Activated CD4-positive, alpha-beta memory T cell treated with anti-CD3 and anti-CD28 coated beads, Interleukin-2, amount 10 ng/mL, durations not matched to agents 7 days and 5 days (primary cell): ENCODE measurements at regions not wholly inside any gene's neighbourhood (a gene's known extent, or its start where the extent isn't known, plus 50 kb on each side); places are given as distances from the start of the nearest gene placed in this dataset.

ENCODE experiments used
- CTCF ChIA-PET: fragments of 350-600 bp; sonication (Branson Sonifier 250); formaldehyde crosslinking; loops from one replicate; lab custom pipeline; 2021; ENCODE audit warnings: antibody characterized with exemption, inconsistent platforms; lab: Charles Lee
- POLR2A ChIA-PET: fragments of 350-600 bp; sonication (Branson Sonifier 250); formaldehyde crosslinking; loops from one replicate; lab custom pipeline; 2021; ENCODE audit warnings: antibody characterized with exemption; lab: Charles Lee
- DNase-seq: peaks from one replicate; pipeline ENCODE4 v3.0.0-alpha.2; 2020
- H3K27ac Mint-ChIP-seq: one replicate; pipeline ENCODE4 v1.8.0; 2021; ENCODE audit warnings: mild to moderate bottlenecking, mixed read lengths
- H3K27me3 Mint-ChIP-seq: one replicate; pipeline ENCODE4 v1.8.0; 2021; ENCODE audit warnings: mixed read lengths
- H3K36me3 Mint-ChIP-seq: one replicate; pipeline ENCODE4 v1.8.0; 2021; ENCODE audit warnings: low read depth, mixed read lengths
- H3K4me1 Mint-ChIP-seq: one replicate; pipeline ENCODE4 v1.8.0; 2021; ENCODE audit warnings: mixed read lengths
- H3K4me3 Mint-ChIP-seq: one replicate; pipeline ENCODE4 v1.8.0; 2021; ENCODE audit warnings: mild to moderate bottlenecking, mixed read lengths
- H3K9me3 Mint-ChIP-seq: one replicate; pipeline ENCODE4 v1.8.0; 2021; ENCODE audit warnings: mixed read lengths

GRCh38 chr2:12054956-12055618 is 308.7 kb downstream of the LPIN1 start:
- H3K9me3 Mint-ChIP-seq = no peaks in the 10 kb centered on the region
- peaks cover 2% of the 10 kb centered on the region for H3K4me1 Mint-ChIP-seq
- H3K36me3 Mint-ChIP-seq = no peaks in the 10 kb centered on the region
- no peak overlapping the region for H3K27ac Mint-ChIP-seq
- peaks cover 20% of the 10 kb centered on the region for H3K27me3 Mint-ChIP-seq
- ChIA-PET CTCF (interaction anchor here (0.7 to 1.1 kb wide), 2 partner anchors 216 to 1243 kb away, joined by 3 read pairs; no protein-coding TSS in a partner anchor), POLR2A (interaction anchor here (1.1 kb wide), 1 partner anchor 11 kb away, joined by 4 read pairs; no protein-coding TSS in a partner anchor)
- no peak overlapping the region for H3K4me3 Mint-ChIP-seq
- no peak for DNase-seq

- Mint-ChIP-seq H3K9me3 (no peaks in the 10 kb centered on the region), H3K27ac (no peak overlapping the region), H3K4me3 (no peak overlapping the region), H3K4me1 (peaks cover 2% of the 10 kb centered on the region), H3K27me3 (peaks cover 25% of the 10 kb centered on the region), H3K36me3 (no peaks in the 10 kb centered on the region)
- no peak for DNase-seq
- ChIA-PET POLR2A (no interaction called here), CTCF (no interaction called here)
These were observed 311.2 kb downstream of the LPIN1 start for GRCh38 chr2:12057436-12058166.

- Mint-ChIP-seq H3K36me3 (no peaks in the 10 kb centered on the region), H3K4me3 (no peak overlapping the region), H3K9me3 (no peaks in the 10 kb centered on the region), H3K4me1 (peaks cover 5% of the 10 kb centered on the region), H3K27ac (no peak overlapping the region), H3K27me3 (peaks cover 22% of the 10 kb centered on the region)
- CTCF ChIA-PET = no interaction called here
- POLR2A ChIA-PET = no interaction called here
- DNase-seq = no peak
These were observed 313.4 kb downstream of the LPIN1 start for GRCh38 chr2:12059616-12060441.

- no peaks in the 10 kb centered on the region for H3K9me3 Mint-ChIP-seq
- no peak for DNase-seq
- H3K4me1 Mint-ChIP-seq = peaks cover 5% of the 10 kb centered on the region
- no peaks in the 10 kb centered on the region for H3K36me3 Mint-ChIP-seq
- H3K27ac Mint-ChIP-seq = no peak overlapping the region
- ChIA-PET POLR2A (no interaction called here), CTCF (no interaction called here)
- no peak overlapping the region for H3K4me3 Mint-ChIP-seq
- H3K27me3 Mint-ChIP-seq = peaks cover 22% of the 10 kb centered on the region
These were observed 314.5 kb downstream of the LPIN1 start for GRCh38 chr2:12060886-12061285.

- Mint-ChIP-seq H3K27ac (no peak overlapping the region), H3K36me3 (no peaks in the 10 kb centered on the region), H3K27me3 (peaks cover 22% of the 10 kb centered on the region), H3K9me3 (no peaks in the 10 kb centered on the region), H3K4me1 (peaks cover 5% of the 10 kb centered on the region), H3K4me3 (no peak overlapping the region)
- POLR2A ChIA-PET = no interaction called here
- DNase-seq = no peak
- CTCF ChIA-PET = no interaction called here
These were observed 315.0 kb downstream of the LPIN1 start for GRCh38 chr2:12061286-12062052.

GRCh38 chr2:12062053-12062395 is 315.6 kb downstream of the LPIN1 start:
- Mint-ChIP-seq H3K4me3 (no peak overlapping the region), H3K9me3 (no peaks in the 10 kb centered on the region), H3K27ac (no peak overlapping the region), H3K36me3 (no peaks in the 10 kb centered on the region), H3K4me1 (peaks cover 5% of the 10 kb centered on the region), H3K27me3 (peaks cover 22% of the 10 kb centered on the region)
- ChIA-PET POLR2A (no interaction called here), CTCF (no interaction called here)
- DNase-seq = no peak

GRCh38 chr2:12063210-12063609 is 316.8 kb downstream of the LPIN1 start:
- Mint-ChIP-seq H3K27me3 (peaks cover 22% of the 10 kb centered on the region), H3K4me1 (peaks cover 3% of the 10 kb centered on the region), H3K36me3 (no peaks in the 10 kb centered on the region), H3K9me3 (no peaks in the 10 kb centered on the region), H3K4me3 (no peak overlapping the region), H3K27ac (no peak overlapping the region)
- POLR2A ChIA-PET = no interaction called here
- no peak for DNase-seq
- CTCF ChIA-PET = no interaction called here

GRCh38 chr2:12064153-12064552 is 317.7 kb downstream of the LPIN1 start:
- Mint-ChIP-seq H3K27ac (no peak overlapping the region), H3K36me3 (no peaks in the 10 kb centered on the region), H3K4me3 (no peak overlapping the region), H3K9me3 (no peaks in the 10 kb centered on the region), H3K4me1 (peaks cover 3% of the 10 kb centered on the region), H3K27me3 (peaks cover 18% of the 10 kb centered on the region)
- ChIA-PET CTCF (no interaction called here), POLR2A (no interaction called here)
- no peak for DNase-seq

GRCh38 chr2:12066116-12066515 is 319.7 kb downstream of the LPIN1 start:
- DNase-seq = no peak
- Mint-ChIP-seq H3K36me3 (no peaks in the 10 kb centered on the region), H3K27me3 (peaks cover 10% of the 10 kb centered on the region), H3K4me3 (no peak overlapping the region), H3K9me3 (no peaks in the 10 kb centered on the region), H3K4me1 (peaks cover 3% of the 10 kb centered on the region), H3K27ac (no peak overlapping the region)
- ChIA-PET POLR2A (no interaction called here), CTCF (no interaction called here)

GRCh38 chr2:12066986-12067385 is 320.6 kb downstream of the LPIN1 start:
- ChIA-PET POLR2A (no interaction called here), CTCF (no interaction called here)
- no peak overlapping the region for H3K4me3 Mint-ChIP-seq
- no peaks in the 10 kb centered on the region for H3K9me3 Mint-ChIP-seq
- H3K27me3 Mint-ChIP-seq = peaks cover 9% of the 10 kb centered on the region
- peaks cover 3% of the 10 kb centered on the region for H3K4me1 Mint-ChIP-seq
- H3K27ac Mint-ChIP-seq = no peak overlapping the region
- no peaks in the 10 kb centered on the region for H3K36me3 Mint-ChIP-seq
- no peak for DNase-seq

GRCh38 chr2:12068796-12069538 is 322.5 kb downstream of the LPIN1 start:
- Mint-ChIP-seq H3K36me3 (no peaks in the 10 kb centered on the region), H3K4me1 (no peaks in the 10 kb centered on the region), H3K9me3 (no peaks in the 10 kb centered on the region), H3K27ac (no peak overlapping the region), H3K27me3 (peaks cover 4% of the 10 kb centered on the region), H3K4me3 (no peak overlapping the region)
- ChIA-PET POLR2A (no interaction called here), CTCF (no interaction called here)
- no peak for DNase-seq

GRCh38 chr2:12070153-12070552 is 323.7 kb downstream of the LPIN1 start:
- Mint-ChIP-seq H3K4me1 (no peaks in the 10 kb centered on the region), H3K27ac (no peak overlapping the region), H3K9me3 (no peaks in the 10 kb centered on the region), H3K36me3 (no peaks in the 10 kb centered on the region), H3K4me3 (no peak overlapping the region), H3K27me3 (peaks cover 4% of the 10 kb centered on the region)
- no peak for DNase-seq
- POLR2A ChIA-PET = no interaction called here
- CTCF ChIA-PET = no interaction called here
